GM18508 (cell line): ENCODE measurements at regions not wholly inside any gene's neighbourhood (a gene's known extent, or its start where the extent isn't known, plus 50 kb on each side); places are given as distances from the start of the nearest gene placed in this dataset.

Experiments
- ATAC-seq: cut with Tn5 transposase; IDR thresholded peaks from one replicate; pipeline ENCODE4 v1.9.1; 2021; ENCODE audit warnings: moderate number of reproducible peaks; ENCODE audit not compliant: insufficient read depth, unreplicated experiment

DNA sequence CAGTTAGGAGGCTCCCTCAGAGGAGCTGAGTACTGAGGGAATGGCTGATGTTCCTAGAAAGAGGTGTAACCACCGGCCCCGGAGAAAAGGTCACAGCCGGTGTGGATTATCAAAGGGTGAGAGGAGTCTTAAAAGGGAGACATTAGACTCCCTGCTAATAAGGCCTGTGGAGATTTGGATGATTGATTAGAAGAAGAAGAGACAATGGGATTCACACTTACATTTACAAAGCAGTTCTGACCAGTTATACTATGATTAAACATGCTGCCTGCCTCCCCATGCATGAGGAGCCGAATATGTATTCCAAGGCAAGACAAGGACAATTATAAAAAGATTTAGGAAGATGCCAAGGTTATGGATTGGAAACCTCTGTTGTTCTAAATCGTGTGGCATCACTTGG, 302.4 kb downstream of the SLC4A3 start:
- no peak for ATAC-seq

DNA sequence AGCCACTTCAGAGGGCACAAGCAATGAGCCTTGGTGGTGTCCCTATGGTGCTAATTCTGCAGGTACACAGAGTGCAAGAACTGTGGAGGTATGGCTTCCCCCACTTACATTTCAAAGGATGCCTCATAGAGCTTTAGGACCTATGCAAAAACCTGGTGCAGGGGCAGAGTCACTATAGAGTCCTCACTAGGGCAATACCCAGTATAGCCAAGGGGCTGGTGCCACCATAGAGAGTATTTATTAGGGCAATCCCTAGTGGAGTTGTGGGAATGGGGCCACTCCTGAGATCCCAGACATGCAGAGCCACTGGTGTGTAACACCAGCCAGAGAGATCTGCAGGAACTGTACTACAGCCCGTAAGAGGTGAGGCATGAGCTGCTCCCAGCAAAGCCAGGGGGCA, 312.2 kb downstream of the SLC4A3 start:
- ATAC-seq, result no peak

DNA sequence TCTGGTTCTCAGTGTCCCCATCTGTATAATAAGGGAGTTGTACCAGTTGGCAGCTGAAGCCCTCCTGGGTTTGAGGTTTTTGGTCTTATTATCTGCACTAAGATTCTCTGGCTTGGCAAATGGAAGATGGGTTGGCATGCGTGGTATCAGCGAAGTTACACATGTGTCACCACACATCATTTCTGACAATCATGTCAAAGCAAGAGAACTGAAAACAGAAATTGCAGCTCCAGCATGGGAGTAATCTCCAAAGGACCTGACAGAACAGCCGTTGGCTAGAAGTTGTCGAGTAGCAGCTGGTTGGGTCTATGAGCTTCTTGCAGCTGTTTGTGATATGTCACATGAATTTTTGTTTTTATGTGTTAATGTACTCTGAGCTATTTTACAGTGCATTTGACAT, 317.4 kb downstream of the SLC4A3 start:
- no peak for ATAC-seq

DNA sequence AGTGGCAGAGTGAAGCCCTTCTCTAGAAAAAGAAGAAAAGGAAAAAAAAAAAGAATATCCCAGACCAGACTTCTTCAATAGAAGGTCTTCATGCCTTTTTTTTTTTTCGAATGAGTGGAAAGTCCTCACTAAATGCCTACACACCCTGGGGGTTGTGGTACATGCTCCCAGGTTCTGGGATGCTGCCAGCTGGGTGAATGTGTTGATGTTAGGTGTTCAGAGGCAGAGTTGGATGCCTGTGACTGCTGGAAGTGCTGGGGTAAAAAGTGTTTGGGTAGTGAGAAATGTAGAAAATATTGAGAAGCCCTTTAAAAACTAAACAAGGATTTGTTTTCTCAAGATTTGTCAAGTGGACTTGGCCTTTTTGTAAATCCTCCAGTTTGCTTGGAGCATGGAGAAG, 318.6 kb downstream of the SLC4A3 start:
- no peak for ATAC-seq

DNA sequence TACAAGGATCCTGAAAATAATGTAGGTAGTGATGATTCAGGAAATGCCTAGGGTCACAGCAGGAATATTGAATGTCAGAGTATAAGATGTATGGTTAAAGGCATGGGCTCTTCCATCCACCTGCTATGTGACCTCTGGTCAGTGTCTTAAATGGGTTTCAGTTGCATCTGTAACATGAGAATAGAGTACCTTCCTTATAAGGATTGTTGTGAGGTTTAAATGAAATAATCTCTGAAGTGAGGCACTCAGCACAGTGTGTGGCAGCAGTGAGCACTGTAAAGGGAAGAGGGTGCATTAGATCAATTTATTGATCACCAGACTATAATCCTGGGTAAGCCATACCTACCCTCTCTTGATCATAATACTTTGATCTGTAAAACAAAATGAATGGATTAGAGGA, 319.1 kb downstream of the SLC4A3 start:
- ATAC-seq, result no peak

DNA sequence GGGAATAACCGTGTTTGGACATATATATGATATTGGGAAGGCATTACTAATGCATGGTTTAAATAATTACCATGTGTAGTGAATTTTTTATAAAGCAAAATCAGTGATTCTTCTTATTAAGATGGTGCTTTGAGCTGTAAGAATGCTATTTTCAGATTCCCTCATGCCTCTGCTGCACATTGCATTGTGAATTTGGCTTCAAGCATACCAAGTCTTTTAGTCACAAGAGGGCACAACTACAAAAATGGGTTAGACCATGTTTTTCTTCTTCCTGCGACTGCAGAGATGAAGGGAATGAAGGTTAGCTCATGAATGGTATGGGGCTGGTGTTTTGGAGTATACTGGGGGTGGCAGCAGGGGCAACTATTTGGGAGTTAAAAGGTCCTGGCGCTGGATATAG, 320.1 kb downstream of the SLC4A3 start:
- no peak for ATAC-seq

DNA sequence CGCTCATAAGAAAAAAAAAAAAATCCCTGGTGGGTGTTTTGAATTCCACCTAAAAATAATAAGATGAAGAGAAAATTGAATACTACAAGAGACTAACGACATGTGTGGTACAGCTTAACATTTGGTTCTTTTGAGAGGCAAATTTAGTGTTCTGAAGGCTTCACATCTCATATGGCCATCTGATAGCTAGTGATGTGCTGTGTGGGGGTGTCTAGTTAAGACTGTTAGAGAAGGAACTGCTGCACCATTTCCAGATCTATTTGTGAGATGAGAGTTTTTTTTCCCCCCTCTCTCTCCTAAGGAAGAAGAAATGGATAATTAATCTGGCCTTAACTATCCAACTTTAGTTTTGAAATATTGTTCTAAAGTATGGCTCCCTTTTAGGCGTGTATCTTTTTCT, 321.6 kb downstream of the SLC4A3 start:
- no peak for ATAC-seq

DNA sequence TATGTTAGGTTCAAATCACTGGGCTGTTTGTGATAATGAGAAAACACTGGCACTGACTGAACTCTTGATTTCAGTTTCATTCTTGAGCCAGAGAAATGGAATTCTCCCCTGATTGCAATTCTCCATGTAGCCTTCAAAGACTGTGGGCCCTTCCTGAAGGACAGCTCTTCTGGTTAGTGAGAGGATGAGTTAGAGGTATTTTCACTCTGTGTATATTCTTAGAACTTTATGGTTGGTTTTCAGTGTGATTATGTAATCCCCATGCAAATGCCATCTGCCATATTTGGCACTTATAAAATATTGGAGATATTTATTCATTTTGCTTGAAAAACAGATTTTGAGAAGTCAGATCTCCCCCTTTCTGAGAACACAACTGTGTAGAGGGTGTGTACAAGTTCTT, 323.7 kb downstream of the SLC4A3 start:
- no peak for ATAC-seq

DNA sequence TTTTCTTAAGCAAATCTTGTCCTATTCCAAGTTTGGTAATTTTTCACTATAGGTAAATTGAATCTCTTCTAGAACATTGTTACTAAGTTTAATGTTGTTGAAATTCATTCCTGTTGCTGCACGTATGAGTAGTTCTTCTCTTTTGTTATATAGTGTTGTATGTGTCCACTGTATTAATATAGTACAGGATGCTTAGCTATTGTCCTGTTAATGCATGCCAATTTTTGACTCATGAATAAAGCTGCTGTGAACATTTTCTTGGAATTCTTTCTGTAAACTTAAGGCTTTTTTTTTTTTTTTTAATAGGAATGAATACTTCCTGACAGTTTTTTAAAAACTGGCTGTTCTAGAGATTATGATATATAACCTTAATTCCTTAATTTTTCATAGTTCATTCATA, 326.9 kb downstream of the SLC4A3 start:
- no peak for ATAC-seq

DNA sequence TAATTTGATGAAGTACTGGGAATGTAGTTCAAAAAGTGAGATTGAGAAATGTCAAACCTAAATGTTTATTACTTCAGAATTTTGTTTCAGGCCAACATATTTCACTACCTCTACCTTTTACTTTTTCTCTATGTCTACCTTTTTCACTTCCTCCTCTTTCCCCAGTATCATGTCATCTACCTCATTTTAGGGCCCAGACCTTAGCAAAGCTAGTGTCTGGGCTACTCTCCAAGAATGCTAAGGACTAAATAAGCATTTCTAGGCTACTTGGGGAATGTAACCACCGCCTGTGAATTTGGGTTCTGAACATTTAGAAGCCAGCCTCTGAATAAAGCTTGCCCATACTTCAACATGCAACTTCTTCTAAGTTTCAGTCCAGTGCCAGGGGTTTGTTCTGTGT, 330.4 kb downstream of the SLC4A3 start:
- no peak for ATAC-seq

DNA sequence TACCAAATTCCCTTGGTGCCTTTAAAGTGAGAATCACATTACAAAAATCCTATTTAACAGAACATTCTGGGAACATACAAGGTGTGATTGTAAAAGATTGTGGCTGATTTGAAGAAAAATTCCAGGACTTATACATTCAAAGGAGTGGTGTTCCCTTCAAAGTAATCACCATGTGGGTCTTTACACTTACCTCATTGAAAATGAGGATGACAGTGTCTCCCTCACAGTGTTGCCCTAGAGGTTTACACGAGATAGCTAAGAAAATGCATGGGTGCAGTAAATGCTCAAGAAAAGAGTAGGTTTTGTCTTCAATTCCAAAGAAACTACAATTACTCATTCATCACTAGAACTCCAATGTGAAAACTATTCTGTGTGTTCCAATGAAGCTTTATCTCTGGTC, 331.5 kb downstream of the SLC4A3 start:
- no peak for ATAC-seq

DNA sequence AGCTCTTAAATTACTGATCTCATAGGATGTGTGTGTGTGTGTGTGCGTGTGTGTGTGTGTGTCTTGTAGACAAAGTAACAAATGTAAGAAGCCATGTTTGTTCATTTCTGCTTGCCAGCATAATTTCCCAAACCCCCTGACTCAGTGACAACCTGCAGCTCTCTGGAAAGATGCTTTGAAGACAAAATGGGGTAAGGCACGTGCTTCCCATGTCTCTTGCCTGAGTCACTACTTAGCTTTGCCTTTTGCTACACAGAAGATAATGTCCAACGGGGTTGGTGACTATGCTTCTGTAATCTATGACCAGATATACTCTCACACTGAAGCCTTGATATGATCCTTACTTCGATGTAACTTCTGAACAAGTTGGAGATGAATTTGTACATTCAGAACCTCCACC, 332.0 kb downstream of the SLC4A3 start:
- ATAC-seq, result no peak

DNA sequence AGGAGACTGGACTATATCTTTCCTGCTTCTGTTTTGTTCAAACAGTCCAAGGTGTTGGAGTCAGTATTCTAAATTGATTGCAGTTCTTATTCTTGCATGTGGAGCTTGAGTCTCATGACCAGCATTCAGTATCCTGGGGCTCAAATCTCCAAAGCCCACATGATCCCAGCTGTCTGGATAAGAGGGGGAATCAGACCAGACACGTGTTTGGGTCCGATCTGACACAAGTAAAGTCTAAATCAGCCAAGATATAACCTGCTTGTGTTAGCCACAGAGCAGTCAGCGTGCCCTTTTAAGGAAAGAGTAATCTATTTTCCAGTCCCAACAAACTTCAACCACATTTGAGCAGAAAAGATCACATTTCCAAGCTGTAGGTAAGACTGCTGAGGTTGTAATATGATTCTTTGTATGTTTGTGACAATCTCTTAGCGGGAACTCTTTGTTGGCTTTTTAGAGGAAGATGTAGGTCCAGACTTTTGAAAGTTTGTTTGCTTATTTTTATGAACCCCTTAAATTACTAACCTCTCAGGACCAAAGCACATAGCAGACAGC, 334.6 kb downstream of the SLC4A3 start:
- no peak for ATAC-seq

DNA sequence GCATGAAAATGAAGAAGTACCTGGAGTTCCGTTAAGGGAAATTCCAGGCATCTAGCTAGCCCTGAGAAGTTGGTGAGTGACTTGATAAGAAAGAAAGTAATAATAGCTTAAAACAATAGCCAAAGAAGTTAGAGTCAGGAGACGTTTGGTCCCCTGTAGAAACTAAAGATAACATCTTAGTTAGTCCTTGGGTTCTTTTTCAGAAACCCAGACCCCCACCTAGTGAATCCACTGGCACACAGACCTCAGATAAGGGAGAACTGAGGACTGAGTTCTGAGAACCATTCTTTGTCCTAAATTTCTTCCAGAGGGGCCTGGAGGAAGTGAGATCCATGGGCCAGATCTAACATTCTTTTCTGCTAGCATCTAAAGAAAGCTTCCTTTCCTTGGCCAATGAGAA, 335.4 kb downstream of the SLC4A3 start:
- no peak for ATAC-seq

DNA sequence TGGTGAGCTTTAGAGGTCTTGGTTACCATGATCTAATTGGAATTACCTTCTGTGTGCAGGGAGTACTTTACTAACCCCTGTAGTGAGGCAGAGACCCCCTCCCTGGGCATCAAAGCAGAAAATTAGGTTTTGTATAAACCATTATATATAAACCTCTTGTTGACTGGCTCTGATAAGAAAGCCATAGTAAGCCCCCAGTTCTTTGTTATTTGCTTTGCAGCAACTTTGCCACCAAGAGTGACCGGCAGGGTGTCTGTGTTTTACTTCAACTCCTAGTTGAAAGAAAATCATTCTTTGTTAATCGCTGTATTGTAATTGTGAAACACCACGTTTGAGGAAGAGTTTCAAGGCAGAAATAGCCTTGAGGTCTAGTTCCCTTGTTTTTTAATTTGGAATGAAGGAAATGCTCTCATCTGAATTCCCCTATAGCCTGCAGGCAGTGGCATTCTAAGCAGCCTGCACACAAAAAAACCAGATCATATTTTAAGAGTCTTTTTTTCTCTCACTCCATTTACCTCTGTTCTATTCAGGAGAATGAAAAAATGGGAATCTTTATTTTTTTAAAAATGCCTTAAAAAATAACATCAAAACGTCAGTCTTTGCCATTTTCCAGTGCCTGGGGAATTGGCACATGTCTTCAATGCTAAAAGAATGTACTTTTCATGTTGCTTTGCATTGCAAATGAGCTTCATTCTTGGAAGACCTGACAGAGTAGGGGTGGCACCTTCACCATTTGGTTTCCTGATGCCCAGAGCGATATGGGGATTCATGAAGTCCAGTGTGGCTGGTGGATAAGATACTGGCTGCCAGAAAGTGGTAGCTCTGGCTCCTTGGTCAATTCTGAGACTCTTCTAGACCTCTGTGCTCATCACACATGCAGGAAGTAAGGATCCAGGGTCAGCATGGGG, 338.1 kb downstream of the SLC4A3 start:
- no peak for ATAC-seq

DNA sequence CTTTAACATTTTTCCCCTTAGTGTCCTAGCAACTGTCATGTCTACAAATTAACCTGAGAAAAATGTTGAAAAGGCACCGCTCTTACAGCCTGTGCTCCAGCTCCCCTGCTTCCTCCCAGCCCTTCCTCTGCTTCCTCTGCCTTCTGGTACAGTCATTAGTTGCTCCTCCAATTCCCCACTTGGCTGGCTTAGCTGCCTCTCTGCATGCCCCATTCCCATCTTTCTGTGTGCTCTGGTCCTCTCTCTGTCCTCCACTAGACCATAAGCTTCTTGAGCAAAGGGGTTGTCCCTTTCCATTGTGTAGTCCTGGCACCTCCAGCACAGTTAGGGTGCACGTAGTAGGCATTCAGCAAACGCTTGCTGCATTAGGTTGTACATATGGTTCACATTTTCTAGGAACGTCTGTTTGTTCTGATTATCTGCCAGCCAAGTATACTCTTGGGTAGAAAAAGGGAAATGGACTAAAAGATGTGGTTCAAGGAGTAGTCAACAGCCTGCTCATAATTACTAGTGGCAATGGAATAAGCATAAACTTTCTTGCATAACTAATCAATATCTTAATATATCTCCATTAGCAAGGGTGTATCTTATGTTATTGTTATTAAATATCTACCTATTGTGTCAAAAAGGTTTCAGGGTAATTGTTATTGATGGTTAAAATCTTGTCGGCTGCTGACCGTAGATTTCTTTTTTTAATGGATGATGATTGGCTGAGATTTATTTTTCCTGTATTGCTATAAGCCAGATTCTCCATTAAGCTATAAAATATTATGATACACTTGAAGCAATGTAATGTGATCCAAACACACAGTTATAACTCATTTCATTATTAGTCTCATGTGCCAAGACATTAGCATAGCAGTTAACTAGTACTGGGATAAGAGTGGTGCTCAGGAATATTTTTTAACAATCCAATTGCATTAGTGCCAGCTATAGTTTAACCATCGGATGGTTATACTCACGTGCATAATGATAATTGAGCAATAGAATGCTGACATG, 340.1 kb downstream of the SLC4A3 start:
- no peak for ATAC-seq

DNA sequence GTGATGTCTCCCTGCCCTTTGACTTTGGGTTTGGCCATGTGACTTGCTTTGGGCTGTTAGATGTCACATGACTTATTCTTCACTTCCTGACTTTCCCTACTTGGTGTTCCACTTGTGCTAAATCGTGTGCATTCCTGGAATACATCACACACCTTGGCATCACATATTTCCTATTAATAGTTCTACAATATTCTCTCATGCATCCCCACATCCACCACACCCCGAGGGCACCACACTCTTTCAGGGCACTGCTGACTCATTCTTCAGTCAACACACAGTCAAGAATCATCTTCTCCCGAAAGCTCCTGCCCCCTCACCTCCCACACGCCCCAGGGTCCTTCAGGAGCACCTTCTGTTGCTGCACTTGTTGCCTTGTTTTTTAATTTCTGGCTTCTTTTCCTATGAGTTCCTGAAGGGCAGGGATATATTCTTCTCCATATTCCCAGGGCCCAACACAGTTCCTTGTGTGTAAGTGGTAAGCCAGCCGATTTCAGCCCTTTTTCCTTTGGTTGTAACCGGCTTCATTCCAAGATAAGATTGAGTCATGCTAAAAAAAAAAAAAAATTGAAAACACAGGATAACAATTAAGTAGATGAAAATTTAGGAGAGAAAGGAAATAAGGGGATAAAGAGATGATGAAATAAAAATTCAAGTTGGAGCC, 341.4 kb downstream of the SLC4A3 start:
- ATAC-seq, result no peak

DNA sequence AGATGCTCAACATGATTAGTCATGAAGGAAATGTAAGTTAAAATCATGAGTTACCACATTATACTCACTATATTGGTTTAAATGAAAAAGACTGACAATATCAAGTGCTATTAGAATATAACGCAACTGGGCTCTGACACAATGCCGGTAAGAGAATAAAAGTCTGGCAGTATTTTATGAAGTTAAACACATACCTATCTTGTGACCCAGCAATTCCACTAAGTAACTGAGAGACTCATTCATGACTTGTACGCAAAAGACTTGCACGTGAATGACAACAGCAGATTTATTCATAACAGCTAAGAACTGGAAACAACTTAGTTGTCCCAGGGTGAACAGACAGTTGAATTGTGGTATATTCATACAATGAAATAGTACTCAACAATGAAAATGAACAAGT, 342.1 kb downstream of the SLC4A3 start:
- ATAC-seq, result no peak

DNA sequence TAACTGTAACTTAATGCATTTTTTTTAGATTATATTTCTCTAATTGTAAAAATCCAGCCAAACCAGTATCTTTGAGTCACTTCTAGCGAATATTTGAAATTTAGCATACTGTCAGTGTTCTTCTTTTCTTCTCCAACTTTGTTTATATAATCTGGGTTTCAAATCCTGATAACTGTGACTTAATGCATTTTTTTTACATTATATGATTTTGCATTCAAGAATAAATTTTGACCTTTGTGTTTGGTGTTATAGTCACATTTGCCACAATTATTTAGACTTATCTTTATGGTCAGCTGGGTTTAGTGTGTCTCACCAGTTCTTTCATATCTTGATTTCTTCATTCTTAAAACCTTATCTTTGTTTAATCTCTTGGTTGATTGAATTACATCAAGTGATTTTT, 345.7 kb downstream of the SLC4A3 start:
- ATAC-seq, result no peak

DNA sequence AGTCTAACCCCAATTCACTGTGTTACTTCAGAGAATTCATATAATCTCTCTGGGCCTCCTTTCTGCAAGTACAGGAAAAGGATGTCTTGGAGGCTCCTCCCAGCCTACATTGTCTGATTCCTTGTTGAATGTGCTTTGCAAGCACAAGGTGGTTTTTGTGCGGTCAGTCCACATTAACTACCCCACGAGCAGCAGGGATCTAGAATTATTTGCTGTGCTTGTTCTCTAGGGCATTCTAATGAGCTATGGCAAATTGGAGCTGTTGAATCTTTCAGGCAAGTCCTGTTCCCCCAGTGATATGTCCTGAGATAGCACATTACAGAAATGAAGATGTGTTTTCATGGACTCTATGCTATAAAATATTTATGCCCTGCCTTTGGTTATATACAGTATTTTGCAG, 349.4 kb downstream of the SLC4A3 start:
- no peak for ATAC-seq
